ENCODE measurements at regions not wholly inside any gene's neighbourhood (a gene's known extent, or its start where the extent isn't known, plus 50 kb on each side); places are given as distances from the start of the nearest gene placed in this dataset.
A peak's percentile ranks its signal among the peaks of the same experiment; 100 is the strongest.

DNA sequence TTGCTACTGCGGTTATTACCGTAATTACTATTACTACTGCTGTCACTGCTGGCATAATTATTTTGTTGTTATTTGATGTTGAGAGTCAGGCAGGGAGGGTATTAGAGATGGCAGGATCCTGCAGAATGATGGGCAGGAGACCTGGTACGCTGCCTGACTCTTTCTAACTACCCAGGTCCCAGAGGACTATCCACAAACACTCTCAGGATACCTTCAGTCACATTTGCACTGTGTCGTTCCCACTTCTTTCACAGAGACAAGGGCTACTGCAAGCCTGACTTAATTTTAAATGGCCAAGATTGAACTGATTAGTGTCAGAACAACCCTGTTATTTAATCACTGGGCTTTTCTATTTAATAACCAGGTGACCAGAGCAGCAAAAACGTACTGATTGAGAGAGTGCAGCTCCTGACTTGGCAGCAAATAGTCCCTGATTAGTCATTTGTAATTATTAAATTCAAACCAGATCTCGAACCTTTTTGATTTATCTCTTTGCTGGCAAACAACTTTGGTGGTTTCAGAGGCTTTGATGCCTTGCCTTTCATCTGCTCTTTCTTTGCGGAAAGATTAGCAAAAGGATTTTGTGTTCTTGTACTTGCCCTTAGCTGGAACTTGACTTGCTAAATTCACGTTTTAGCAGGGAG is 88.8 kb upstream of the ARHGEF3 start:
- DNase-seq = no peak

DNA sequence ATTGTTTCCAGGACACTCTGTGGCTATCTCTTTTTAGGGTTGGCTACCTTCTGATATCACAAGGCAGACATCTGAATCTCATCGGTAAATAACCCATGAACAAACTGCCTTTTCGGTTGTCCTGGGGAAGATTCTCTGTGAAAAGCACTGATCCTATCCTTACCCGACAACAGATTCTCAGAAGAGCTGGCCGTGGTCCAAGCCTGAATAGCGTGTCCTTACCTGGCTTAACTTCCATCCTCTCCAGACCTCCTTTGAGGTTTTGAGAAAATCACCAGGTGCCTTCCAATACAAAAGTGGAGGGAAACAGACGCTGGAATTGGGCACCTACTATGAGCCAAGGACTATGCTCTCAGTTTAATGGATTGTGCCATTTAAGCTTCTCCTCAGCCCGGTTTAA is 87.4 kb upstream of the ARHGEF3 start:
- no peak for DNase-seq

DNA sequence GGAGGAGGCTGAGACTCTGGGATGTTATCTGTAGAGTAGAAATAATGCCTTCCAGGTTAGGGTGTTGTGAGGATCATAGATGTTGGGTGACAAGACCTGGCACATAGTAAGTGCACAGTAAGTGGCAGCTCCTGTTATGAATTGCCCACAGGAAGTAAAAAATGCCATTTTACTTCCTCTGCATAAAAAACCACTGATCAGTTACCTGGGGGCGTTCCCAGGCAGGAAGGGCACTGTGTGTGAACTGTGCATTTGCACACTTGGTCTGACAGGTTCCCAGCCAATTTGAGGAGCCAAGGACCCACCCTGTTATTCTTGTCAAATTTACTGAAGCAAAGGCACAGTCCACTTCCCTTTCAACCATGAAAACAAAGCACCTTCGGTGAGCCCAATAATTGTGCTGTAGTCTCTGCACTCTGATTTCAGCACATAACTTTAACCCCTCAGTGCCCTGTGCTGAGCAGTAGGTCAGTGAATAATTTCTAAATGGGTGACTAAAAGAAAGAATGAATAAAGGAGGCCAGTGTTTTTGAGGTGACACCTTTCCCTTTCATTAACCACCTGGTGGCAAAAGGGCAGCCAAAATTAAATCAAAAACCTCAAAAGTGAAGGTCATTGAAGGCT is 85.8 kb upstream of the ARHGEF3 start:
- DNase-seq = no peak

DNA sequence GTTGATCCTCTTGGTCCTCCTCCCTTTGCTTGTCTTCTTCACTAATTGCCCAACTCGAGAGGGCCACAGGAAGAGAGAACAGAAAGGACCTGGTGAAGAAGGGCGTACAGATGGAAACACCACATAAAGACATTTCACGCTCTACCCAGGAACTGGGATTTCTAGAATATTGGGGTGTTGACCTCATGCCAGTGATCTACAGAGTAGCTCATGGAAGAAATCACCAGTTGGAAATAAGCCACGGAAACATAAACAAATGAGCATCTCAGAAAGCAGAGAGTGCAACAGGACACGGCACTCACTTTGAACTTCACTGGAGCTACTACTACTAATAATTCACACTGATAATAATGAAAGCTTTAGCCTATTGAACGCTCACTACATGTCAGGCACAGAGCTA is 84.6 kb upstream of the ARHGEF3 start:
- no peak for DNase-seq

DNA sequence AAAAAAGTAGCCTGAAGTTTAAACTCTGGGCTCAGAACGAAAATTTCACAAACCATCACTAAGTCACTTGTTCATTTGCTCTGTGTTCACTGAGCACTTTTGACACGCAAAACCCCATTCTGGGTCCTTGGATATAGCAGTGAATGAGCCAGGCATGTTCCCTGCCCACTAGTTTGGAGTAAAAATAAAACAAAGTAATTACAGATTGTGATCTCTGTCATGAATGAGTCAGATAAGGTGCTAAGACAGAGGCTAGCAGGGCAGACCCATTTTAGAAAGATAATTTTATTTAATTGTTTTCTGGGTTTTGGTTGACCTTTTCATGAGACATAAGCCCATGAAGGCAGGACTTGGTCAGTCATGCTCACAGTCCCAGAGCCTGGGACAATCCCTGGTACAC is 84.1 kb upstream of the ARHGEF3 start:
- no peak for DNase-seq

DNA sequence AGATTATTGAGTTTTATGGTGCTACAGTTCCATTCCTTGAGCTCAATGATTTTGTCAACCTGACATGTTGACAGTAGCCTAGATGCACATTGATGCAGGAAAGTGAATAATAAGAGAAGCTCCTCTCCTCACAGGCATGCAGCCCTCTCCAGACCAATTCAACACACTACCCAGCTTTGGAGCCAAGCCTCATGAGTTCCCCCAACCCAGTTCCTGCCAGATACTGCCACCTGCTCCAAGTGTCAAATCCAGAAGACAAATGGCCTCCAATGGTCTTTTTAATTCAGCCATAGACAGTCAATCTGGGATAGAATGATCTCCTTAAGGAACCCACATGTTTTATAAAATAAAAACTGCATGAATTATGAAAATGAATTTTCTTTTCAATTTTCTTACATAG is 83.7 kb upstream of the ARHGEF3 start:
- DNase-seq = no peak

DNA sequence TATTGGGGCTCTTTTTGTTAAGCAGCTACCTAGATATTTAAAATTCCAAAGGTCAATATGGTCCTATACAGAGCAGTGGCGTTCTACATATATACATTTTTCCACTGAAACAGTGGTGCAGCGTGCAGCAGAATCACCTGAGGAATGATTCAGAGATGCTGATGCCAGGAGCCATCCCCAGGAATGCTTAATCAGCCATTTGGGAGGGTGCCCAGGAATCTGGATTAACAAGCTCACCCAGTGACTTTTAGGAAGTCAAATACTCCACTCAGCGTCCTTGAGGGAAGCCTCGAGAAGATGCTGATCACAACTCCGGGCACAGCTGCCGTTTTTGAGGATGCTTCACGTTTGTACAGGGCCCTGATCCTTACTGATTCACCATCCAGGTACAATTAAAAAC is 82.6 kb upstream of the ARHGEF3 start:
- no peak for DNase-seq

DNA sequence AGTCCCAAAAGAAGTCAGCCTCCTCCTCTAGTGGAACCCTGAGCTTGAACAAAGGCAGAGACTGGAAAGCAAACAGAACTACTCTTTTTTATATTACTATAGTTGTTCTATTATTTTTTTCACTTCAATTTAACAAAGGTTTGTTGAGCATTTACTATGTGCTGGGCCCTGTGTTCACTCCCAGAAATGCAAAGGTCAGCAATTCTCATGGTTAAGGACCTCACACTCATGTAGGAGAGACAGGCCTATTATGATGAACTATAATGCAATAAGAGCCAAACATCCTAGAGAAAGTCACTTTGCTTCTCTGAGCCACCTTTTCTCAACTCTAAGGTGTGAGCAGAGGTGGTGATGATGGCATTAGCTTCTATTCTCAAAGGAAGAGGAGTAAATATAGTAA is 82.1 kb upstream of the ARHGEF3 start:
- DNase-seq = no peak

DNA sequence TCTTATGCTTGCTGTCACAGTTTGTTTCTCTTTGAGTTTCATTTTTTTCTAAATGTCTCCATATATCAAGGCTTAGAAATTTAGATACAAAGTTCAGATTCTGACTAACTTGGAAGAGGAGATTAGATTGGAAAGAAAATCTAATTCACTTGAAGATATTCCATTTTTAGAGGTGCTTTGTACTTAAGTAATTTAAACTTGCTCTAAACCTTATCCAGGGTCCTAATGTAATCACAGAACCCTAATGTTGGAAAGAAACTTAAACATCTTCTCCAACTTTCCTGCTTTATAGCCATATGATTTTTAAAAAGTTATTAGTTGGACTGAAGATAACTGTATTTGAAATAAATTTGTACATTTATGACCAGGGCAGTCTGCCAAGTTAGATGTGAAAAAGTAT is 81.1 kb upstream of the ARHGEF3 start:
- no peak for DNase-seq

DNA sequence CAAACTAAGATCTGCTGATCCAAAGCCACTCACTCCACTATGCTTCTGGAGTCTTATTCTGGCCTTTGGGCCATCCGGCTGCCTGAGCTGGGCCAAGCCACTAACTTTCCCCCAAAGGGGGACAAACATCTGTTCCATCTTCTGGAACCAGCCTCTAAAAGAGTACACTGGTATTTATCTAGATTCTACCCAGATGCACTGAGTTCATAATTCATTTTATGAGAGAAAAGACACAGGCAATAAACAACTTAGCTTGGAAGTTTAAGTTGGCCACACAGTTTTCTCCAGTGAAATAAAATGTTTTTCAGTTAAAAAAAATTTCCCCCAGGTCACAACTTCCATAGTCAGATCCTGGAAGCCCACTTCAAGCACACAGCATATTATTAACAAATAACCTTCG is 80.1 kb upstream of the ARHGEF3 start:
- no peak for DNase-seq

DNA sequence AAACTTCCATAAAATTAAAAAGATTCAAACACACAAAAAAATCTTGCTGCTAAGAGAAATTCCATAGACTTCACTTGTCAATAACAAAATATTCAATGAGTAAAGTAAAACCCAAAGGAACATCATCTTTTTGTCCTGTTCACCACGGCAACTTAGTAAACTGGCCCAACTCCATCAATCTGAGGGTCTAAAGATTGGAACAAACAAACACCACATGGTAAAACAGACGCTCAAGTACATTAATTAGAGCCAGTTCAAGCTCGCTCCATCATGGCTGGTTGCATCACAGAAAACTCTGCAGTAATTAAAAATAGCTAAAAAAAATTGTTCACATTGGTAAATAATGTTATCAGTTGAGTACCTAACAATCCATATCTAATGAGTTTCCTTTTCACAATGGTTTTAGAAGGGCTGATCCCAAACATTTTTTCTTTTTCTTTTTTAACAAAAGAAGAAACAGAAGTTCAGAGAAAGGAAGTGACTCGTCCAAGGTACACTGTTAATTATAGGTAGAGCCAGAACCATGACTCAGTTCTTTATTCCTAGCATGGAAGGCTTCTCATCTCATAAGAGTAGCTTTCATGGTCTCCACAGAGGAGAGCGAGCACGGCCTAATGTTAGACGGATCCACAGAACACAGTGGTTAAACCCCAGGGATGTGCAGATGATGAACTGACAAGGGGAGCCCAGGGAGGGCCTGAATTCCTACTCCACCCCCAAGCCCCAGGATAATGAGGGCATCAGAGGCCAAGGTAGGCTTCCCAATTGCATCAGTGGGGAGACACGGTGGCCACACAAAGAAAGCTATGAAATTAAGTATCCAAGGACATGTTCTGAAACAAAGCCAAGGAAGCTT is 79.2 kb upstream of the ARHGEF3 start:
- DNase-seq = no peak

DNA sequence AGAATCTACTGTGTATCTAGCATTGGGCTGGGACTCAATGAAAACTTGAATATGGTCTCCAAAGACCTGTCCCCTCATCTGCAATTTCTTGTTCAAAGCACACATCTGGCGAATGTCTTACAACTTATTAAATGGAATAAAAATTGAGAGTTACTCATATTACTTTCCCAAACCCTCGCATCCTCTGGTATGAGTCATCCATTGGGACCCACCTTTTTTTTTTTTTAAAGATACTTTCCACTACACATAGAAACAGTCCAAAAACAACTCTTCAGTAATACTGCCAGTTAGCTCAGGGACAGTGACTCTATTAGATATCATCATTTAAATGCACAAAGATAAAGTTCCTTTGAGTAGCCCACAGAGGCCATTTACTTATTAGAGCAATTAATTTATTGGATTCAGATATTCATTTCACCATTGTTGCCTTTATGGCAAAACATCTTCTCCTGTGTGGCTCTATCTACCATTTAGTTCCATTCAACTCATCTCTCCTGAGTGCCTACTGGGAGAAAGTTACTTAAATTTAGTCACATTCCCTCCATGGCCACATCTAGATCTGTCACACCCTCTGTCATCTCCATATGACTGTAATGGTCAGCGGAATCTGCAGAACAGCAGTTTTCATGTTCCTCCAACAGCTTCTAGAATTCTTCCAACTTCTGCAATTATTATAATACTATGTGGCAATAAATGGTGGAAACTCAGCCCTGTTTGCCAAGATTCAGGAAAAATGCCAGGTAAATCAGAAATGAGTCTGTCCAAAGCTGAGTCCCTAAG is 77.9 kb upstream of the ARHGEF3 start:
- DNase-seq = no peak

DNA sequence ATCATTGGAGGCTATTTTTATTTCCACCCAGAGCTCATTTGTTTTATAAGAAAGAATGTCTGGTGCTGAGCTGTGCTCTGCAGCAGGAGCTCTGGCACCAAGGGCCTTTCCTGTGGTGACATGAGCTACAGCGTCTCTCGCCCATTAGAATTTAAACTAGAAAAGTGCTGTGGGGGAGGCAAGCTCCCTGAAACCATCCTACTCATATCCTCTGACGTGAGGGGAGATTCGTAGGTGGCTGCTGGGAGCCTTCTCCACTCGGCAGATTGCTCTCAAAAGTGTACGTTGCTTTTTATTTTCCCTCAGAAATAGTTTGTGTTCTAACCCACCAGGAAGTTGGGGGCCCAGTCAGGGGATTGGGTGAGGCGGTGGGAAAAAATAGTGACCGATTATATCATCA is 76.3 kb upstream of the ARHGEF3 start:
- DNase-seq = peak; percentile 50

DNA sequence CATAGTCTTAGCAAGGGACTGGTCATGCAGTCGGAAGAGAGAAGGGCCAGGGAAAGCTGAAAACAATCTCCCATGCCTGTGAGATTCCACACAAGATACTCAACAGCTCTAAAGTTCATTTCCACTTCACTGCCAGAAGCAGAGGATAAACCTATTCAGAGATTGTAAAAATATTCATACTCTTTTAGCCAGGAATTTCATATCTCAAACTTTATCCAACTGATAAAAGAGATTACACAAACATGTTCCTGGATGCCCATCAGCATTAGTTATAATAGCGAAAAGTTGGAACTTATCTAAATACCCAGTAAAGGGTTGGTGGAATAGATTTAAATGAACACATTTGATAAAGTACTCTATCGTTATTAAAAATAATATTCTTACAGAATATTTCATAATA is 75.2 kb upstream of the ARHGEF3 start:
- no peak for DNase-seq

DNA sequence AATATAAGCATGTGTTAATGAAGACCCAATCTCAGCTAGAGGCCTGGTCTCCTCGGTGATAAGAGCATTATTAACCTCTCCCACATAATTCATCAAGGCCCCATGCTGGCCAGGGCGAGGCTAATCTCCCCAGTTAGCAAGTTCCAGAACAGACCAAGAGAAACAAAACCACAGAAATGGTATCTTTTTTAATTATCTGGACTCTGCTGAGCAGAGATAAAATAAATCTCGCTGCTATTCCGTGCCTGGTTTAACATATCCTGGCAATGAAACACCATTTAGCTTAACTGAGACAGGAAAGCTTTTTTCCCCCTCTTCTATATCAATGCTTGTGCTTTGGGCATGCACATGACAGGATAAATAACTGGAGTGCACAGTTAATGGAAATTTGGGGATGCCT is 72.5 kb upstream of the ARHGEF3 start:
- no peak for DNase-seq

DNA sequence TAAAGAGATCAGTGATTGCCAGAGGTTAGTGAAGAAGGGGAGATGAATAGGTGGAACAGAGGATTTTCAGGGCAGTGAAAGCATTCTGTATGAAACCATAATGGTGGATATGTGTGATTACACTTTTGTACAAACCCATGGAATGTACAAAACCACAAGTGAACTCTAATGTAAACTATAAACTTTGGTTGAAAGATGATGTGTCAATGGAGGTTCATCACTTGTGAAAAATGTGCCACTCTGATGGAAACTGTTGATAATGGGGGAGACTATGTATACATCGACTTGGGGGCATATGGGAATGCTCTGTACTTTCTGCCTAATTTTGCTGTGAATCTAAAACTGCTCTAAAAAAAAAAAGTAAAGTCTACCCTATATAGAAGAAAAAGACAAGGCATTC is 68.7 kb upstream of the ARHGEF3 start:
- no peak for DNase-seq

DNA sequence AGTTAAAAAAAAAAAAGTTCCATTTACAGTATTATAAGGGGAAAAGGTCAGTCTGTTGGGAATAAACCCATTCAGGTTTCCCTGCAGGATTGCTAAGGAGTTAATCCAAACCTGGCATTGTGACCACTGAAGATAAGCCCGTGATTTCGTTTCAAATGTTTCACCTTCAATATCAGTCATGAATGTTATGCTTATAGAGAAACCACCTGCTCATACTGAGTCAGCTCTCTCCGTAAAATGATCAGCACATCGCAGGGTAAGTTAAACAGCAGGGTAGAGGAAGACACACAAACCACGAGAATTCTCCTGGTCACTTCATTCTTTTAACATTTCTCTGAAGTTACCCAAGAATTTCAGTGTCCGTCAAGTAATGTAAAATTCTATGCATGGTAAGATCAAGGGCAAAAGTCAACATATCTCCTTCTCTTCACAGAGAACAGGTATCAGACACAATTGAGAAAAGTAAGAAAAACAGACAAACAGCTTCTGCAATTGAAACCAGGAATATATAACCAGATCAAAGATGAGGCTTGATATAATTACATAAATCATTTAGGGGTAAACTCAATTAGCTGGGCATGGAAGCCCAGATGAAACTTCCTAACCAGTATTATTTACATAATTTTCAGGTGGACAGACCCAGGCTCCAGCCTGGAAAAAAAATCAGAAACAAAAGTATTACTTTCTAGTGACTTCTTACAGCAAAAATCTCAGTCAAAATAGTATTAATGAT is 67.6 kb upstream of the ARHGEF3 start:
- DNase-seq = no peak

DNA sequence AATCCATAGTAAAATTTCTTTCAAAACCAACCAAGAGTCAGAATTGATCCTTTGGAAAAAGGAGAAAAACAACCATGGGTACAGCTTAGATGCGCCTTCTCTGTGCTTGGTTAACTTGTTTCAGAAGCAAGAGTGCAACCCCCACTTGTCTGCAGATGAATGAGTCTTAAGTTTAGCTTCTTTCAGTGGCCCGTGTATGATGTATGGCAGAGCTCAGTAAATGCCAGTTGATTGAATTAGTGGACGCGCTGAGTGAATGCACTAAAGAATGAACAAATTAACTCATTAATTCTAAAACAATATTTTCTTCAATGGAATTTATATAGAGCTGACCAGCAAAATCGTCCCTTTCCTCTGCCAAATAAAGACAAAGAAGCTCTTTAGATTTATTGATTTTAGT is 67.0 kb upstream of the ARHGEF3 start:
- no peak for DNase-seq

DNA sequence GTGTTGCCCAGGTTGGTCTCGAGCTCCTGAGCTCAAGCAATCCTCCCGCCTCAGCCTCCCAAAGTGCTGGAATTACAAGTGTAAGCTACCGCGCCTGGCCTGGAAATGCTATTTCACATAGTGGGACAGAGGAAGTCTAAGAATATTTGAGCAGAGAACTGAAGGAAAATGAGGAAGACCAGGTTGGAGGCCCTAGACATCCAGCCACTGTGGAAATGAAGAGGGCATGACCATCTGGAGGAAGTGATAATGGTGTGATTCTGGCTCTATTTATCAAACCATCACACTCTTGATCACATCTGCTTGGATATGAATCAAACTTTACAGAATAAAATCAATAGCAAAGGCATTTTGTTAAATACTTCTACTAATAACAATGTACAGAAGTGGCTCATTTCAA is 65.9 kb upstream of the ARHGEF3 start:
- DNase-seq = no peak

DNA sequence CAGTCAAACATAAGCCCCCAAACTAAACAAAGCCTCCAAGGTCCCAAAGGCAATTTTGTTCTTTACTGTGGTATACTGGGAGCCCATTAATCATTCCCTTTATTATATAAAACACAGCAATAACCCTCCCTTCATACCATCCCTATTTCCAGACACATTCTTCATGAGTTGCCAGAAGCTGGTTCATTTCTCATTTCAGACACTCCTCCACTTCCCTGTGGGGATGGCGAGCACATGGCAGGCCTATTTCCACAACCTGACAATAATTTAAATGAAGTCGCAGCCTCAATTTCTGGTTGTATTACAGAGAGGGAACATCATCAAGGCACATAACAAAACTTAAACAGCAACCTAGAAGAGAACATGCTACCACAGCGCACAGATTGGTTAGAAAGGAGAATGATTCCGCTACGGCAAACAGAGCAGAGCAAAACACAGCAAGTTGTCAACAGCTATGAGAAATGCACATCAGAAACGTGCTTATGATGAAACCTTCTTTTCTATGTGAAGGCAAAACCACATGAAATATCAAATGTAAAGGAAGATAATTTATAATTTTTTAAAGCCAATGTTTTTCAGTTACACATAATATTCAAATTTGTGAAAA is 63.3 kb upstream of the ARHGEF3 start:
- no peak for DNase-seq

DNA sequence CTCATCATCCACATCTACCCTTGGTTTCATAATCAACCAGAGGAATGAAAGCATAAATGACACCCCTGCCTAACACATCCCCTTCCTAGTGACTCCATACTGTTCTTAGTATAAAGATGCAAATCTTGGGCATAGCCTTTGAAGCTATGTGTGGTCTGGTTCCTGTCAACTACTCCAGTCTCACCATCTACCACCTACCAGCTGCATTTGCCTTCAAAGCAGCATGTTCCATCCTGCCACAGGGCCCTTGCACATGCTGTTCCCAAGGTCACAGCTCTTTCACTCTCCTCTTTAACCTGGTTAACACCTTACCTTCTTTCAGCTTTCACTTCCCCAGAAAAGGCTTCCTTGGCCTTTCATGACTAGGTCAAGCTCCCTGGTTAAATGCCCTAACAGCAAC is 62.3 kb upstream of the ARHGEF3 start:
- DNase-seq = no peak

DNA sequence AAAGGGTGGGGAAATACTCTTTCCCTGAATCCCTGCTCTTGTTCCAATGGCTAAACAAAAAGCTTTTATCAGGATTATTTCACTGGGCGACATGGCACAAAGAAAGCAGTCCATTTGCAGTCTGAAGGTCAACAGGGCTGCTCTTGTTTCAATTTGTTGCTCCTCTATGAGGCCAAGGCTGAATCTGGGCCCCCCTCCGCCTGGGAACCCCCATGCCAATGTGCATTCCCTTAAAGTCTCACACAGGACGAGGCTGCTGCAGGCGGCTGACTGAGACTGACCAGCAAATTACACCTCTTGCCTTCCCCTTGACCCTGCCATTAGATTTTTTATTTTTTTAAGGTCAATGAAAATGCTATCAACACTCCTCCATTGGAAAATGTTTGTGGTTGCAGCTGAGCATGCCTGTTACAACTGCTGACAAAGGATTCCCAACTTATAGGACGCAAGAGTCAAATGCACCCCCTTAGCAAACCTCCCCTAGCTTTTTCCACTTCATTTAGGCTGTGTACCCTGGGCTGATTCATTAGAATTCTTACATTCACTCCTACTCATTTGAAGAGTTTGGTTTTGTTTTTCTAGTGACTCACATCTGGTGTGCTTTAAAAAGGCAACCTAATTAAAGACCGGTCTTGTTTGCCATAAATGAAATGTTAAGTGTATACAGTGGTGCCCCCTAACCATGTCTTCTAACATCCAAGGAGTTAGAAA is 60.8 kb upstream of the ARHGEF3 start:
- no peak for DNase-seq

All from right forelimb (tissue), 1 donor.